GM19035 (cell line): ENCODE measurements at regions not wholly inside any gene's neighbourhood (a gene's known extent, or its start where the extent isn't known, plus 50 kb on each side); places are given as distances from the start of the nearest gene placed in this dataset.
"Not testable (repeated sequence)": the region's sequence is repeated elsewhere in the genome, so short reads cannot be mapped to it uniquely, and the experiment has no call there.

Experiments
- ATAC-seq: cut with Tn5 transposase; IDR thresholded peaks from one replicate; pipeline ENCODE4 v1.9.1; 2021; ENCODE audit not compliant: unreplicated experiment

- no peak for ATAC-seq
Observed at GRCh38 chr2:8559805-8560204, 122.1 kb upstream of the ID2 start.

- ATAC-seq = not testable (repeated sequence)
Observed at GRCh38 chr2:8561692-8562091, 120.2 kb upstream of the ID2 start.

- ATAC-seq = no peak
Observed at GRCh38 chr2:8563814-8564474, 117.9 kb upstream of the ID2 start.

GRCh38 chr2:8564475-8564874 lies 117.4 kb upstream of the ID2 start:
- ATAC-seq = no peak

GRCh38 chr2:8565399-8566154 lies 116.3 kb upstream of the ID2 start:
- no peak for ATAC-seq

- ATAC-seq = no peak
Observed at GRCh38 chr2:8566155-8566670, 115.6 kb upstream of the ID2 start.

GRCh38 chr2:8566774-8567468 lies 114.9 kb upstream of the ID2 start:
- no peak for ATAC-seq

GRCh38 chr2:8567469-8568260 lies 114.2 kb upstream of the ID2 start:
- no peak for ATAC-seq

GRCh38 chr2:8568543-8569302 lies 113.1 kb upstream of the ID2 start:
- ATAC-seq = no peak

GRCh38 chr2:8569332-8569930 lies 112.4 kb upstream of the ID2 start:
- ATAC-seq = no peak

- ATAC-seq = no peak
Observed at GRCh38 chr2:8570637-8571036, 111.2 kb upstream of the ID2 start.

- ATAC-seq = no peak
Observed at GRCh38 chr2:8571301-8571791, 110.5 kb upstream of the ID2 start.

- ATAC-seq = no peak
Observed at GRCh38 chr2:8571792-8572499, 109.9 kb upstream of the ID2 start.

- no peak for ATAC-seq
Observed at GRCh38 chr2:8572712-8573233, 109.1 kb upstream of the ID2 start.

- ATAC-seq = no peak
Observed at GRCh38 chr2:8573234-8573941, 108.5 kb upstream of the ID2 start.

GRCh38 chr2:8573942-8574195 lies 108.0 kb upstream of the ID2 start:
- no peak for ATAC-seq

GRCh38 chr2:8574196-8575037 lies 107.4 kb upstream of the ID2 start:
- peak; percentile 55 for ATAC-seq
